Central memory CD8-positive, alpha-beta T cell (primary cell): ENCODE measurements at regions not wholly inside any gene's neighbourhood (a gene's known extent, or its start where the extent isn't known, plus 50 kb on each side); places are given as distances from the start of the nearest gene placed in this dataset.

Experiments
- ATAC-seq: fragments of 150-1000 bp; cut with Tn5 transposase; replicated peaks from 2 replicates; pipeline ENCODE4 v1.10.0; 2022; ENCODE audit warnings: mild to moderate bottlenecking, moderate FRiP score, moderate number of reproducible peaks; ENCODE audit not compliant: poor library complexity, severe bottlenecking; ENCODE audit errors: extremely low read depth
- DNase-seq, 2 donors: peaks; one replicate each; pipeline ENCODE4 v3.0.0; 2021; ENCODE audit warnings: low spot score in 2 of 2
- H3K27ac Mint-ChIP-seq: one replicate; pipeline ENCODE4 v1.8.0; 2022; ENCODE audit warnings: low read depth, mild to moderate bottlenecking, moderate library complexity, mixed read lengths
- H3K27me3 Mint-ChIP-seq: one replicate; pipeline ENCODE4 v1.8.0; 2022; ENCODE audit warnings: mixed read lengths
- H3K36me3 Mint-ChIP-seq: one replicate; pipeline ENCODE4 v1.8.0; 2022; ENCODE audit warnings: mild to moderate bottlenecking, moderate library complexity, mixed read lengths; ENCODE audit not compliant: insufficient read depth
- H3K4me1 Mint-ChIP-seq: one replicate; pipeline ENCODE4 v1.8.0; 2022; ENCODE audit warnings: mixed read lengths
- H3K4me3 Mint-ChIP-seq: one replicate; pipeline ENCODE4 v1.8.0; 2022; ENCODE audit warnings: mild to moderate bottlenecking, moderate library complexity, mixed read lengths
- H3K9me3 Mint-ChIP-seq: one replicate; pipeline ENCODE4 v1.8.0; 2022; ENCODE audit warnings: mixed read lengths

GRCh38 chr9:23245067-23245466, 581.0 kb downstream of the ELAVL2 start:
- Mint-ChIP-seq H3K4me3 (no peak overlapping the region), H3K27me3 (no peaks in the 10 kb centered on the region)
- ATAC-seq = no peak

GRCh38 chr9:23254404-23255184, 571.4 kb downstream of the ELAVL2 start:
- Mint-ChIP-seq H3K4me3 (no peak overlapping the region), H3K36me3 (no peaks in the 10 kb centered on the region), H3K9me3 (peaks cover 30% of the 10 kb centered on the region), H3K4me1 (no peaks in the 10 kb centered on the region), H3K27ac (no peak overlapping the region), H3K27me3 (no peaks in the 10 kb centered on the region)
- ATAC-seq = no peak
- no peak for DNase-seq

More at GRCh38 chr9:23245067-23245466, 581.0 kb downstream of the ELAVL2 start:
- DNase-seq = no peak
- peaks cover 33% of the 10 kb centered on the region for H3K9me3 Mint-ChIP-seq
- H3K27ac Mint-ChIP-seq = no peak overlapping the region
- H3K36me3 Mint-ChIP-seq = peaks cover 2% of the 10 kb centered on the region
- no peaks in the 10 kb centered on the region for H3K4me1 Mint-ChIP-seq

- no peak overlapping the region for H3K4me3 Mint-ChIP-seq
- no peak overlapping the region for H3K27ac Mint-ChIP-seq
- ATAC-seq = no peak
- H3K9me3 Mint-ChIP-seq = peaks cover 25% of the 10 kb centered on the region
- H3K36me3 Mint-ChIP-seq = no peaks in the 10 kb centered on the region
- H3K27me3 Mint-ChIP-seq = no peaks in the 10 kb centered on the region
- no peak for DNase-seq
- H3K4me1 Mint-ChIP-seq = no peaks in the 10 kb centered on the region
These were observed 570.7 kb downstream of the ELAVL2 start for GRCh38 chr9:23255346-23255745.

GRCh38 chr9:23258569-23258968, 567.5 kb downstream of the ELAVL2 start:
- Mint-ChIP-seq H3K27me3 (no peaks in the 10 kb centered on the region), H3K36me3 (no peaks in the 10 kb centered on the region), H3K4me1 (no peaks in the 10 kb centered on the region), H3K27ac (no peak overlapping the region), H3K4me3 (no peak overlapping the region), H3K9me3 (peaks cover 17% of the 10 kb centered on the region)
- ATAC-seq (no peak), DNase-seq (no peak)

- DNase-seq (no peak), ATAC-seq (no peak)
- H3K36me3 Mint-ChIP-seq = no peaks in the 10 kb centered on the region
- H3K4me1 Mint-ChIP-seq = no peaks in the 10 kb centered on the region
- H3K9me3 Mint-ChIP-seq = peaks cover 14% of the 10 kb centered on the region
- no peak overlapping the region for H3K27ac Mint-ChIP-seq
- H3K27me3 Mint-ChIP-seq = no peaks in the 10 kb centered on the region
- H3K4me3 Mint-ChIP-seq = no peak overlapping the region
These were observed 547.5 kb downstream of the ELAVL2 start for GRCh38 chr9:23278561-23278960.

- Mint-ChIP-seq H3K27me3 (no peaks in the 10 kb centered on the region), H3K4me1 (no peaks in the 10 kb centered on the region), H3K9me3 (peaks cover 14% of the 10 kb centered on the region), H3K36me3 (no peaks in the 10 kb centered on the region), H3K27ac (no peak overlapping the region), H3K4me3 (no peak overlapping the region)
- ATAC-seq = no peak
- no peak for DNase-seq
These were observed 538.6 kb downstream of the ELAVL2 start for GRCh38 chr9:23287390-23287789.

- H3K36me3 Mint-ChIP-seq = no peaks in the 10 kb centered on the region
- no peak overlapping the region for H3K4me3 Mint-ChIP-seq
- H3K9me3 Mint-ChIP-seq = peaks cover 14% of the 10 kb centered on the region
- ATAC-seq (no peak), DNase-seq (no peak)
- H3K4me1 Mint-ChIP-seq = no peaks in the 10 kb centered on the region
- no peak overlapping the region for H3K27ac Mint-ChIP-seq
- no peaks in the 10 kb centered on the region for H3K27me3 Mint-ChIP-seq
These were observed 537.5 kb downstream of the ELAVL2 start for GRCh38 chr9:23288545-23288944.

- H3K27ac Mint-ChIP-seq = no peak overlapping the region
- H3K4me3 Mint-ChIP-seq = no peak overlapping the region
- H3K4me1 Mint-ChIP-seq = no peaks in the 10 kb centered on the region
- DNase-seq = no peak
- no peaks in the 10 kb centered on the region for H3K36me3 Mint-ChIP-seq
- ATAC-seq = no peak
- no peaks in the 10 kb centered on the region for H3K27me3 Mint-ChIP-seq
- H3K9me3 Mint-ChIP-seq = peaks cover 16% of the 10 kb centered on the region
These were observed 535.1 kb downstream of the ELAVL2 start for GRCh38 chr9:23290973-23291372.

GRCh38 chr9:23302281-23302680, 523.8 kb downstream of the ELAVL2 start:
- no peak for ATAC-seq
- Mint-ChIP-seq H3K4me3 (no peak overlapping the region), H3K4me1 (no peaks in the 10 kb centered on the region), H3K36me3 (peaks cover 1% of the 10 kb centered on the region), H3K9me3 (peaks cover 11% of the 10 kb centered on the region), H3K27ac (no peak overlapping the region), H3K27me3 (no peaks in the 10 kb centered on the region)
- DNase-seq = no peak

GRCh38 chr9:23306731-23307130, 519.3 kb downstream of the ELAVL2 start:
- peaks cover 25% of the 10 kb centered on the region for H3K9me3 Mint-ChIP-seq

GRCh38 chr9:23307731-23308513, 518.1 kb downstream of the ELAVL2 start:
- H3K9me3 Mint-ChIP-seq = peaks cover 21% of the 10 kb centered on the region
- DNase-seq = no peak
- H3K36me3 Mint-ChIP-seq = no peaks in the 10 kb centered on the region
- no peaks in the 10 kb centered on the region for H3K4me1 Mint-ChIP-seq
- H3K4me3 Mint-ChIP-seq = no peak overlapping the region
- H3K27ac Mint-ChIP-seq = no peak overlapping the region
- no peaks in the 10 kb centered on the region for H3K27me3 Mint-ChIP-seq
- ATAC-seq = no peak

More at GRCh38 chr9:23306731-23307130, 519.3 kb downstream of the ELAVL2 start:
- ATAC-seq (no peak), DNase-seq (no peak)
- no peaks in the 10 kb centered on the region for H3K27me3 Mint-ChIP-seq
- no peaks in the 10 kb centered on the region for H3K4me1 Mint-ChIP-seq
- no peak overlapping the region for H3K4me3 Mint-ChIP-seq
- H3K36me3 Mint-ChIP-seq = no peaks in the 10 kb centered on the region
- H3K27ac Mint-ChIP-seq = no peak overlapping the region

- Mint-ChIP-seq H3K27ac (no peak overlapping the region), H3K4me3 (no peak overlapping the region), H3K36me3 (no peaks in the 10 kb centered on the region), H3K4me1 (no peaks in the 10 kb centered on the region), H3K27me3 (no peaks in the 10 kb centered on the region), H3K9me3 (peaks cover 16% of the 10 kb centered on the region)
- ATAC-seq (no peak), DNase-seq (no peak)
These were observed 516.2 kb downstream of the ELAVL2 start for GRCh38 chr9:23309800-23310199.

- DNase-seq (no peak), ATAC-seq (no peak)
- H3K27me3 Mint-ChIP-seq = no peaks in the 10 kb centered on the region
- H3K27ac Mint-ChIP-seq = no peak overlapping the region
- H3K36me3 Mint-ChIP-seq = no peaks in the 10 kb centered on the region
- no peak overlapping the region for H3K4me3 Mint-ChIP-seq
- H3K9me3 Mint-ChIP-seq = peaks cover 6% of the 10 kb centered on the region
- H3K4me1 Mint-ChIP-seq = no peaks in the 10 kb centered on the region
These were observed 511.8 kb downstream of the ELAVL2 start for GRCh38 chr9:23314247-23314646.
